CD4-positive, alpha-beta T cell treated with Interferon alpha-2 for 1 hour (primary cell): ENCODE measurements at regions not wholly inside any gene's neighbourhood (a gene's known extent, or its start where the extent isn't known, plus 50 kb on each side); places are given as distances from the start of the nearest gene placed in this dataset.

Experiments
- DNase-seq, 2 donors: peaks; one replicate each; pipeline ENCODE4 v3.0.0-alpha.2; 2020 to 2022

DNA sequence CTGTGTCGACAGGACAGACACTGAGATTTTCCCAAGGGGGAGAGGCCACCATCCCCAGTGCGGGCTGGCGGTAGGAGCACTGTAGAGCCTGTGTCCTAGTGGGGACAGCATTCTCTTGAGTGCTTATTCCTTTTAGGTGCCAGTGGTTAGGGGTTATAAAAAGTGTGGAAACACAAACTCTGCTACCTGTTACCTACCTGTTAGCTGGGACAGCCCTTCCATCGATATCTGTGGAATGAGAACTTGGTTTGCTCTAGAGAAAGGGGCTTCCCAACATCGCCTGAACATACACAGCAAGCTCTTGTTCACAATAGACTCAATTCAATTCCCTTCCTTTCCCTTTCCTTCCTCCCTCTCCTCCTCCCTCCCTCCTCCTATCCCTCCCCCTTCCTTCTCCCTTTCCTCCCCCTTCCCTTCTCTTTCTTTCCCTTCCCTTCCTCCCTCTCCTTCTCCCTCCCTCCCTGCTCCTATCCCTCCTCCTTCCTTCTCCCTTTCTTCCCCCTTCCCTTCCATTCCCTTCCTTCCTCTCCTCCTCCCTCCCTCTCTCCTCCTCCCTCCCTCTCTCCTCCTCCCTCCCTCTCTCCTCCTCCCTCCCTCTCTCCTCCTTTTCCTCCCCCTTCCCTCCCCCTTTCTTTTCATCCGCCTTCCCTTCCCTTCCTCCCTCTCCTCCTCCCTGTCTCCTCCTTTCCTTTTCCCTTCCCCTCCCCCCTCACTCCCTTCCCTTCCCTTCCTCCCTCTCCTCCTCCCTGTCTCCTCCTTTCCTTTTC, 188.5 kb downstream of the URI1 start:
- no peak for DNase-seq

DNA sequence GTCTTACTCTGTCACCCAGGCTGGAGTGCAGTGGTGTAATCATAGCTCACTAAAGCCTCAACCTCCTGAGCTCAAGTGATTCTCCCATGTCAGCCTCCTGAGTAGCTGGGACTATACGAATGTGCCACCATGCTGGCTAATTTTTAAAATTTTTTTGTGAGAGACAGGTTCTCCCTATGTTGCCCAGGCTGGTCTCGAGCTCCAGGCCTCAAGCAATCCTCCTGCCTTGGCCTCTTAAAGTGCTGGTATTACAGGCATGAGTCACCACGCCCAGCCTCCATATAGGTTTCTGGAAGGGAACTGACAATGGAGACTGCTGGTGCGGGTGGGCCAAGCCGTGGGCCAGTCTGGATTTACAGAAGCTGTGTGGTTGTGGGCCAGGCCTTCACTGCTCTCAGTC, 189.2 kb downstream of the URI1 start:
- no peak for DNase-seq

DNA sequence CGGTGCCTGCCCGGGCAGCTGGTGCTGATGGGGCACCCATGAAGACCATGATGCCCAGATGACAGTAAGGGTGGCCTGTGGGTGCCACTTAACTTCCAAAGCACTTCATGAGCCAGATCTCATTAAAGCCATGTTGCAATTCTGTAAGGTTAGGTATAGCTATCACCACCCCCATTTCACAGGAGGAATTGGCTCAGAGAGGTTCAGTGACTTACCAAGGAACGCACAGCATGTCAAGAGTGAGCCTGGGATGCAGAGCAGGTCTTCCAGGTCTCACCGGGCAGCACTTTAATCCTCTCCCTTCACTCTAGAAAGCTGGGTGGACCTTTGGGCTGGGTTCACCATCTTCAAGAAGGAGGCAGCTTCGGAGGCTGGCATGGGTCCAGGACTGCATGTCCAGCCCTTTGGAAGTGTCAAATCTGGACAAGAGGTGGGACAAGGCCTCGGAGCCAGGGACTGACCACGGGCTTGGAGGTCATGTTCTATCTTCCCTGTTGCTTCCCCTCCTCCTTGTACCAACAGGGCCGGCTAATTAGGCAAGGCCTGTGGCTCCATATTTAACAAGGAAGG, 189.8 kb downstream of the URI1 start:
- no peak for DNase-seq

DNA sequence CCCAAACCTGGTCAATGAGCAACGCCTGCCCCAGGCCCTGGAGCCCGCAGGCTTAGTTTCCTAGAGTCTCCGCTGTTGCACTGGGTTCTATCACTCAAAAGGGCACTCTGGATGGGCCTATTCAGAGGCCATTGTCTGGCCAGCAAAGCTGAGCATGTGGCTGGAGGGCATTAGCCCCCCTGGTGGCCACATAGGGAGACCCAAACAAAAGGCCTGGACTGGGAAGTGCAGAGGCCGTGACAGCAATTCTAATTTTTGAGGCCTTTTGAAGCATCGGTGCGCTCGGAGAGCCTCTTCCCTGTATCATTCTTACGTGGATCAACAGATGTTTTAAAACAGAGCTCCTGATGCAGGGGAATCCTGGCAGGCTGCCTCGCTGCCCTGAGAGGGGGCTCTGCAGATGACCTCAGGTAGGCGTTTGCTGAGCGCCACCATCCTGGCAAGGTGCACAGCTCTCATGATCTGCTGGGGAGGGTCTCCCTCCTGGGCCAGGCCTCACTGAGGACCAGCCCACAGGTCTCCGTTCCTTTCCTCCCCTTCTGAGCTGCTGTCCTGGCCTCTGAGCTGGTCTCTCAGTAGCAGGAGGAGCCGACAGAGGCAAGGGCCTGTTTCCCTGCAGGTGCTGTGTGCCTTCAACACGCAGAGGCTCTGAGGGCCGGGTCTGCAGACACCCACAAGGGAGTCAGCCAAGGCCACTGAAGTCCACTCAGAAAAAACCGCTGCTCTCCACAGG, 190.5 kb downstream of the URI1 start:
- DNase-seq, result no peak

DNA sequence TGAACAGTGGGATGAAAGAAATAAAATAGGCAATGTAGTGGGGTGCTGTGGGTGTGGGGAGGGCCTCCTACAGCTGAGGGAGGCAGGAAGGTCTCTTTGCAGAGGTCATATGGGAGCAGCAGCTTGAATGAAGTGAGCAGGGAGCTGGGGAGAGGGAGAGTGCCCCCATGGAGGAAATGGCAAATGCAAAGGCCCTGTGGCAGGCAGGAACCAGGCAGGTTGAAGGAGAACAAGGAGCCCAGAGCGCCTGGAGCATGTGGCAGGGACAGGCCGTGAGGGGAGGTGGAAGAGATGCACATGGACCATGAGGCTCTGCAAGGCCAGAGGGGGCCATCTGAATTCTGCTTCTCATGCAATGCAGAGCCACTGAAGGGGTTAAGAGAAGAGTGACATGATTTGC, 191.8 kb downstream of the URI1 start:
- DNase-seq, result no peak

DNA sequence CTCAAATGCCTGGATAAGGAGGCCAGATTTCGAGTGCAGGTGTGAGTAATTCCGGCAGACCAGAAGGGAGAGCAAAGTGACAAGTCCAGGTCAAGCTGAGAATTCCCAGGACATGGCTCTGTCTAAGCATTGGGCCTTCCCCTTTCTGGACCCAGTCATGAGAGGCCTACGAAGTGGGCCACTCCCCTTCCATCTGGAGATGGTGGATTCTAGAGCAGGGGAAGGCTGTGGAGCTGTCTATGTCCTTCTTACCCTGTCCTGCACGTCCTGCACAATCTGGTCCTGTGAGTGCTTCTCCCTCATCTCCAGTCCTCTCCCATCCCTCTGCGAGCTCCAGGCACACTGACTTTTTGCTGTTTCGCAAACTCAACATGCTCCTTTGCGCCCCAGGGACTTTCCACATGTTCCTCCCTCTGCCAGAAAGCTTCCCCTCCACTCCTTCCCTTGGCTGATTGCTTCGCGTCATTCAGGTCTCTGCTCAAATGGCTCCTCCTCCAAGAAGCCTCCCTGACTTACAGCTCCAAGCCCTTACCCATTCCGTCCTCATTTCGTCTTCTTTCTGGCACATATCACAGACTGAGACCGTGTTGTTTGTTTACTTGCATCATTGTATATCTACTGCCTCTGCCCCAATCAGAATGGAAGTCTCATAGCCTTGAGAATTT, 193.2 kb downstream of the URI1 start:
- DNase-seq, result no peak

DNA sequence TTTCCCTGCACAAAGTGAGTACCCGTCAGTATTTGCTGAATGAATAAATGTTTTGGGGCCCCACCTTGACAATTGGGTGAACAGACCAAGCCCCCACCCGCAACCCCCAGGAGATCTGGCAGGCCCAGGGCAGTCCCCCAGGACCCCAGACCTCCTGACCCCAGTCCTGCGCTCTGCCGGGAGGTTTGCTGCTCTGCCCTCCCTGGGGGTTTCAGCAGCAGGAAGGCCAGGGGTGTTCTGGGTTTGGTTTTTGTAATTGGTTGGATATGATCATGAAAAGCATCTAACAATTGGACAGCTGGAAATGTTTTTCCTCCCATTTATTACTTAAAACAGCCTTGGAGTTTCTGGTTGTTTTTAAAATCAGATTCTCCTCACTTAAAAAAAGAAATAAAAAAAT, 193.8 kb downstream of the URI1 start:
- DNase-seq, result no peak

DNA sequence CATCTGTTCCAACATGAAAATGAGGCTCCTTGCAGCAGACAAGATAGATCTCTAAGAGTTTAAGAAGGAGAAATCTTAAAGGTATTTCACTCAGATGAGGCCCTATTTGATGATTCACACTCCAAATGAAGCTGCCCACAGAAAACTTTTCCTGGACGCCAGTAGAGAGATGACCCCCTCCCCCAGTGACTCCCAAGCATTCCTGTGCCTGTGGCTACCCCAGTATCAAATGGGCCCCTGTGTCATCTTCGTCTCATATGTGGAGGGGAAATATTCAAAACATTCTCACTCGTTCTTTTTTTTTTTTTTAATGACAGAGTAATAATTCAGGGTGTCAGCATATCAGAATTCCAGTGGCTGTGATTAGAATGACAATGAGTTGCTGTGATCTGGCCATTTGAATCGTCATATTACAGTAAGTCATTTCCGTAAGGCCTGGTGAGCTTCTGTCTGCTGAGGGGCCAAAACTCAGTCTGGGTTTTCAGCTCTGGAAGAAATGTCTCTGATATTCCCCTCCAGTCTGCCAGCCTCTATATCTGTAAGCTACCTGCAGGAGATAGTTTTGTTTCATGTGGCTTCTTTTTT, 194.7 kb downstream of the URI1 start:
- DNase-seq, result no peak

DNA sequence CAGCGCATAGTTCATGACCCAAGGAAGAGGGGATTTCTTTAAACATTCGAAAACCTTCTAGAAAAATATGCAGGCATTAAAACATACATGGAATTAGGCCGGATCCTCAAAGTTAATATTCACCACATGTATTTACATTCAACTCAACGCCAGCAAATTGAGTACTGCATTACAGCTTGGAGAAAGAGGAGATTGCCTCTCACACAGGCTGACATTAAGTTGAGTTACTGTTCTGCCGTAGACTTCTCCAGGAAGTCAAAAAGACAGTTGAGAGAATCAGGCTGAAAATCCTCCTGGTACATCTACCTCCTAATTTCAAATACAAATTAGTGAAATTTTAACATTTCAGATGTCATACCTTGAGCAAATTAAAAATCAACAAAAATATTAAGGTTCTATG, 195.7 kb downstream of the URI1 start:
- DNase-seq, result no peak

DNA sequence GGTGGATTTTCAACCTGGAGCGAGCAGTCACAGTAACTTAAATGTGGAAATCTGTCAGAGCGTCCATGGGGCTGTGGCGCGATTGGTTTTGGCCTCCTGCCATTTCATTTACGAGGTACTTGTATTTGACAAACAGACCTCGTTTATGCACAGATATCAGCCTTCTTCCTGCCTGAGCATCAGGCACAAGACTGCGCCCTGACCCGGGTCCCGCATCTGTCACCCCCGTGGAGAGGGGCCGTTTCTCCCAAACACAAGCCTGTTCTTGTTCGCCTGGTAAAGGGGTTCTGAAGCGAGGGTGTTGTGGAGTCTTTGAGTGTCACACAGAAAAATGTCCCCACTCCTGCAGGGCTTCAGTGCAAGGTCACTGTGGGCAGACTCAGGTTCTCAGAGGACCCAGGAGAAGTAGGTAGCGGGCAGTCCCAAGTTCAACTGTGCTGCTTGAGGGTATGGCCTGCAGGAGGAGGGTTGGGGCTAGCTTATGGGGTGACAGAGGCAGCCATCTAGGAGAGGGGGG, 202.3 kb downstream of the URI1 start:
- no peak for DNase-seq

DNA sequence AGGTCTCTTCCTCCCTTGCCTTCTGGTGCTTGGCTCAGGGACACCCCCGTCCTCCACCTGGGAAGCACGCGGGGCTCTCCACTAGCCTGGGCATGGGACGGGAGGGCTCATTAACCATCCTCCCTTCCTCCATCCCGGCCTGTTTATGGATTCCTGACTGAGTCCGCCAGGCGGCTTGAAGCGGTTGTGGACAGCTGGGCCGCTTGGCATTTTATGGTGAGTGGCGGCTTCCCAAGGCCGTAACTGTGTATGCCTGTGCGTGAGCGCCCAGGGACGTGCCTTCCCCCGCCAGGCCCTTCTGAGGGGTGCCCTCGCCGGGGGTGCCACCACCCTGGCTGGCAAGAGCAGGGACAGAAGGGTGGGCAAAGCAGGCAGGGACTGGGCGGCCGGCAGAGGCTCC, 202.8 kb downstream of the URI1 start:
- no peak for DNase-seq

DNA sequence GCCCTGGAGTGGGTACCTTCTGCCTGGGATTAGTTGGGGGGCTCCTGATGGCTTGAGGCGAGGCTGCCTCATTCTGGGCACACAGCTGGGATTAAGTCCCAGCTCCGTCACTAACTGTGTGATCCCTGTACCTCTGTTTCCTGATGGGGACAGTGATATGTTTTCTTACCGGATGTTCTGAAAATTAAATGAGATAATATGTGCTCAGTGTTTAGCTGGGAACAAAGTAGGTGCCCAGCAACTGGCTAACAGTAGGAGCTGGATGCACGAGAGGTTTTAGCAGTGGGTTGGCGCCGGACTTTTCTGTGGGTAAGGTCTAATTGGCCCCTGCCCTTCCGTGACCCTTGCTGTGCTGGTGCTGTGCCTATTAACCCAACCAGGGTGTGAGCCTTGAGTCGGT, 203.4 kb downstream of the URI1 start:
- DNase-seq, result no peak

DNA sequence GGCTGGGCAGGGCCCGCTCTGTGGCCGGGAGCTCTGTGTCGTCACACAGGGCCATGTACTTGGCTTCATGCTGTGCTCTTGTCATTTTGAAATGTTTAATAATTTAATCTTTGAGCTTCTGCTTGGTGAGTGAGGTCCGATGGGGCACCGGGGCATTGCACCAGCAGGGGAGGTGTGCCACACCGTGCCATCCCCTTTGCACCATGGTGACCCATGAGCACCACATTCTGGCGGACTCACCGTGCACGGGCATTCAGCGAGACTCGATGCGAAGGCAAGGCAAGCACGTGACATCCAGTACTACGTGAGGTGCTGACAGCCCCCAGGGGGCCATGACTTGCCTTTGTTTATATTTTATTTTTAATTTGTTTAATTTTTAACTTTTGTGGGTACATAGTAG, 204.3 kb downstream of the URI1 start:
- DNase-seq, result no peak

DNA sequence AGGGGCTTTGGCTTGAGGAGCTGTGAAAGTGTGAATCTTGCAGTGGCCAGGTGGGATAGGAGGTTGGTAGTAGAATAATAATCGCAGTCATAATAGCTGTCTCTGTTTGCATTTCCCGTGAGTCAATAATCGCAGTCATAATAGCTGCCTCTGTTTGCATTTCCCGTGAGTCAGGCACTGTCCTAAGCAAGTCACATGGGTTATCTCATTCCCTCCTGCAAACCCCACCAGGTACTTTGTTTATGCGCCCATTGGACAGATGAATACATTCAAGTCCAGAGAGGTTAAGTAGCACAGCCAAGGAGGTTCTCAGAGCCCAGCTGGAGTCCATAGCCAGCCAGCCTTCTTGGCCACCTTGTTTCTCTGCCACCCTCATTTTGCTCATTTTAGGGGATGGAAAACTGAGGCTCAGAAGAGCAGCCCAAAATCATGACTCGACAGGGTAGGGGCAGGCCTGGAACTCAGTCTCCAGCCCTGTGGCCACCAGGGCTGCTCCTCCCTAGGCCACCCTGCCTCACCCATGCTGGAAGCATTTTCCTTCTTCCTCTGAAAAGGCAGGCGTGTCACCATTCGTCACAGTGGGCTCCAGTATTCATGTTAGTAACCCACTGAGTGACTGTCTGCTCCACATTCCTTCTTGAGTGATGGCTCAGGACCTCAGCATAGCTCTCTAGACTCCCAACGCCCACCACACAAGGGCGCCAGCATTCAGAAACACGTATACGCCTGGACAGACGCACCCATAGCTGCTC, 206.2 kb downstream of the URI1 start:
- DNase-seq, result no peak

DNA sequence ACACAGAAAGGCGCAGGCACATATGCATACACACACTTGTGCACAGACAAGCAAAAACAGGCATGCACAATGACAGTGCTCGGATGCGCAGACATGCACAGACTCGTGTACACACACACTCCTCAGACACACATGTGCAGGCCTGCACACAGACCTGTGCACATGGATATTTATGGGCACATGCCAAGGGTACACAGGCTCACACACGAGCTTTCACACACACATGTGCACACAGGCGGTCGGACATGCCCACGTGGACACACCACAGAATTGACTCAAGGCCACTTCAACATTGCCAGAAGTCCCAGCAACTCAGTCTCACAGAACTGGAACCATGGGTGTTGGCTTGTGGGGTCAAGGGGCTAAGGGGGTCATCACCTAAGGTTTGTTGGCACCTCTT, 206.8 kb downstream of the URI1 start:
- no peak for DNase-seq

DNA sequence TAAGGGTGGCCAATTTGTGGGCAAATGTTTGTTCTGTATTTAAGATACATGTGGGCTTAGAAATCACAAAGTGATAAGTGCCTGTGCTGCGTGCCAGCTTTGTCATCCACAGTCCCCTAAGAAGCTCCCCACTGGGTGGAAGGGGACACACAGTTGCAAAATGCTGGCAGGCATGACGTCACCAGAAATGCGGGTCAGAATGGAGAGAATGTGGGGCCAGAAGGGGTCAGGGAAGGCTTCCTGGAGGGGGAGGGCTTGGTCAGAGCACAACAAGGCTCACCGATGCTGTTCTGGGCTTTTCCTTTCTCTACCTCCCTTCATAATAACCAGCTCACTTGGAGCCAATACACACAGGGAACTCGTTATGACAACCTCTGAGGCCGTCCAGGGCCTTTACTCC, 207.3 kb downstream of the URI1 start:
- no peak for DNase-seq

DNA sequence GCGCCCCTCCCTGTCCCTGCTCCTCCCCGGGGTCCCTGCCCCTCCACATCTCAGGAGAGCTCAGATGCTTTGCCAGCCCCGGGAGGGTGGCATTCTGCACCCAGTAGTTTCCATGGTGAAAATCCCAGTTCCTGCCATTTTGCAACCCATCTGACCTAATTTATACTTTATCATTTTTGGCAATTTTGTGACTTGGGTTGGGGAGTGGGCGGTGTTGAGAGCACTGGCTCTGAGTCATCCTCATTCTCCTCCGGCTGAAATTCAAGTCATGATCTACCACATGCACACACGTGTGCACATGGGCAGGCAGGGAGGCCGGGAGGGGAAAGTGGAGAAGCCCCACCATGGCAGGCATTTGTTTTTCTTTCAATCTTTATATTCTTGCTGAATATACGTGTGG, 208.6 kb downstream of the URI1 start:
- DNase-seq, result no peak

DNA sequence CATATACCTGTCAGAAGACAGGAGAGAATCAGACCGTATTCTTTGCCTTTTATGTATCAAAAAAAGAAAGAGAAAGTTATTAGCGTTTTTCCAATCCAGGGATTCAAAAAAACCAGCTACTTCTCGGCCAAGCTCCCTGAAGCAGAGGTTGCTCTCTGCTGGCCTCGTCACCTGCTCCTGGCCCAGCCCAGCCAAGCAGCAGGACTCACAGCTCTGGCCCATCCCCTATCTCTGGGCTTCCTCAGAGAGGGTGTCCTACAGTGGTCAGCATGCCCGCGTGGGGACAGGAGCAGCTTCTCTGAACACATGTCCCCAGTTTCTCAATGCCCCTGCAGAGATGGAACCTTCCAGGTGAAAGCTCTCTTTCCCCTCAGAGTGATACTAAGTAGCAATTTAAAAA, 209.0 kb downstream of the URI1 start:
- DNase-seq, result no peak

DNA sequence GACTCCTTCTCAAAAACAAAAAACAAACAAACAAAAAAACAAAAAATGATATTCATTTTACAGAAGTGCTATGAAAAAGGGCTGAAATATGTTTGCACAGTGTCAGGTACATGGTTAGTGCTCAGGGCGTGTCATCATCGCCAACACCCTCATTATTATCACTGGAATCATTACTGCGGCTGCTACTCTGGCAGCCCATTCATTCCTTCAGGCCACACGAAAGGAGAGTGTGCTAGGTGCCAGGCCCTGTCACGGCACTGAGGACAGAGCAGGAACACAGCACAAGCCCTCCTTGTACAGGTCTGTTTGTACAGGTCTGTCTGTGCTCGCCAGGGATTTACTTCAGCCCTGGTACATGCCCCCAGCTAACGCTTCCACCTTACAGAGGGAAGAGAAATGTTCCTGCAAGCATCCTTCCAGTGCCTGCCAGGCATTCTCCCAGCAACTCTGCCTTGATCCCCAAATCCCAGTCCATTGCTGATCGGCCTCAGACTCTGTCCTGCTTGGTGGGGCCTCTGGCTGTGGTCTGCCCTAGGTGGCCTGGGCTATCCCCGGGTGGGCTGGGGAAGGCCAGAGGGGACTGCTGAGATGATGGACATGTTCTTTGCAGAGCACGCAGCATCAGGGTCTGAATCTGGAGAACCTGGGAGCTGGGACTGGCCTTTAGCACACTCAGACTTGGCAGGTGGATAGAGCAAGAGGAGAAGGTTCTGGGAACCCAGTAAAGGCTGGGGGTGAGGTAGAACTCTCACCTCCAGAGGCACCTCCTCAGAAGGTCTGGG, 210.7 kb downstream of the URI1 start:
- no peak for DNase-seq

DNA sequence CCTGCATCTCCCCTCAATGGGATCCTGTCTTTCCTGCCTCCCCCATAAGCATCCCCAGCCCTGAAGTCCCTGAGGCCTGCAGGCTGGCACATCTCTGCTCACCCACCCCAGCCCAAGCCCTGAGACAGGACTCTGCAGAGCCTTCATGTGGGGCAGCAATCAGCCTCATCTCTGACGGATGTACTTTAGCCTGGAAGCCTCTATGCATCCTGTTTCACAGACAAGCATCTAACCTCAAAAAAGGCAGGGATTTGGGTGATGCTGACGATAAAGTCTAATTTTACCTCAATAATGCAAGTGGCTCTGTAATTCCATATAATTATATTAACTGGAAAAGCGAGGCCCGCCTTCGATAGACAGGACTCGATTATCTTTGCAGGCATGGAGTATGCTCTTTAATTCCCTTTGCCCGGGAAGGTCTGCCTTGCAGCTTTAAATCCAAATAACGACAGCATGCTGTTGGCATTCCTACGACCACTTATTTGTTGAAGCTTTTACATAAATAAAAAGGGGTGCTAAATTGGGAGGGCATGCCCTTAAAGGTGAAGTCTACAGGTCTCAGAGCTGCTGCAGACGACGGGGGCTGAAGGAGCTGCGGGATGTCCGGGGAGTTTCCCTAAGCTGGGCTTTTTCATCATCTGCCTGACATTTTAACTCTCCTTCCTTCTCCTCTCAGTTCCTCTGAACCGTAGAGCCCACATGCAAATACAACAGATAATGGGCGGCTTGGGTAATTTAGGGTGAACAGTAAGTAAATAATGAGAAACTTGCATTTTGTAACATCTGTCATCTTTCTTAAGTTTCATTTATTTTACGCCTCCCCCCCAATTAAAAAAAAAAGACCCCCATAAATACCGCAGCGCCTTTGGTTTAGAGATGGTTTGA, 211.5 kb downstream of the URI1 start:
- DNase-seq, result no peak

DNA sequence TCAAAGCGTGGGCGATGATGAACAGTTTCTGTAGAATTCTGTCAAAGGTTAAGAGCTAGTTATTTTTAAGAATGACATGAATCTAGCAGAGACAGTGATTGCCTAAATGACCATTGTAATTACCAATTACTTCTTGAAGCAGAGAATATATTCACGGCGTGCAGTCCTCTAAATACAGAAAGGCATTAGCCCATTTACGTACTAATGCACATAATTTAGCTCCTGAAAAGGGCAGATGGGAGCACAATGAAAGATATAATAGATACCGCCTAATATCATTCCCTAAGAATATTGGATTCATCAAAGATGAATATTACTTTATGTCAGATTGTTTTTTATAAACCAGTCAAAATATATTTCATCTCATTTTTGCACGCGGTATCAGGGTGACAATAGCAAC, 212.4 kb downstream of the URI1 start:
- DNase-seq, result no peak
